ENCODE measurements at regions not wholly inside any gene's neighbourhood (a gene's known extent, or its start where the extent isn't known, plus 50 kb on each side); places are given as distances from the start of the nearest gene placed in this dataset.
A peak's percentile ranks its signal among the peaks of the same experiment; 100 is the strongest.

DNA sequence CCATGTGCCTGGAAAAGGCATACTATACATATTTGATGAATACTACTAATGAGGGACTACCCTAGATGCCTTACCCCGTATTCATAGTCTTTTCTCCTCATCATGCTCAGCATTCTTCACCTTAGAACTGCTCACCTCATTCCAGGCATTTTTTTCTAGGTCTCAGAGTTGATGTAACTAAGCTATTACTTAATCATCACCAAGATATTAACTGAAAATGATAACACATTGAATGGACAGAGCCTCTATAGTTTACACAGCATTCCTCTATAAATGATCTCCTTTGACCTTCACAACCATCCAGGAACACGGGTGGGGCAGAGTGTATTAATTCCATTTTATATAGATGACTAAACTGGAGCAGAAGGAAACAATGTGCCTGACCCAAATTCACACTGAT is 174.1 kb upstream of the DPH6 start:
- H3K4me3 ChIP-seq (ENCODE audit: insufficient read depth in 1 of 2, low read depth in 1 of 2, low read length in 2 of 2) = no peak overlapping the region
- H3K4me2 ChIP-seq (ENCODE audit: low read length, poor library complexity, severe bottlenecking) = no peak overlapping the region
- H3K14ac ChIP-seq (ENCODE audit: low read length in 2 of 2) = no peak overlapping the region
- no peak overlapping the region for H3K23ac ChIP-seq (ENCODE audit: low read length in 2 of 2)
- 82% methylated on average over 1 of the region's 2 CpGs for WGBS
- H3K4ac ChIP-seq (ENCODE audit: low read depth in 1 of 2, low read length in 2 of 2) = no peak overlapping the region
- H2BK5ac ChIP-seq (ENCODE audit: low read depth, low read length, poor library complexity, severe bottlenecking) = no peak overlapping the region
- no peak overlapping the region for H4K91ac ChIP-seq (ENCODE audit: low read length)
- H4K8ac ChIP-seq (ENCODE audit: low read length) = no peak overlapping the region
- no peaks in the 10 kb centered on the region for H3K9me3 ChIP-seq (ENCODE audit: control insufficient read depth, low read length)
- H2AK5ac ChIP-seq (ENCODE audit: low read length, severe bottlenecking) = no peak overlapping the region
- H3K79me1 ChIP-seq (replicated peaks; ENCODE audit: low read length, poor library complexity, severe bottlenecking) = no peaks in the 10 kb centered on the region
- H3K9ac ChIP-seq (ENCODE audit: low read length) = no peak overlapping the region
- H3K27me3 ChIP-seq (ENCODE audit: control insufficient read depth in 1 of 2, insufficient read depth in 1 of 2, low read length in 2 of 2) = no peaks in the 10 kb centered on the region
- H3K18ac ChIP-seq (ENCODE audit: low read depth in 1 of 2, low read length in 2 of 2) = no peak overlapping the region
- no peak overlapping the region for H2BK15ac ChIP-seq (ENCODE audit: low read depth, poor library complexity, severe bottlenecking)
- H2BK12ac ChIP-seq (ENCODE audit: low read length in 2 of 2) = no peak overlapping the region
- no peaks in the 10 kb centered on the region for H3K36me3 ChIP-seq (ENCODE audit: control insufficient read depth in 1 of 2, insufficient read depth in 2 of 2, low read depth in 1 of 2, low read length in 2 of 2)
- H3K27ac ChIP-seq (ENCODE audit: low read length, poor library complexity, severe bottlenecking) = no peak overlapping the region
- H2BK120ac ChIP-seq (ENCODE audit: low read depth, low read length) = no peak overlapping the region
- no peak overlapping the region for H2AFZ ChIP-seq (ENCODE audit: low read depth, low read length)
- peaks cover 3% of the 10 kb centered on the region for H3K4me1 ChIP-seq (ENCODE audit: control insufficient read depth, insufficient read depth, low read depth, low read length)
- DNase-seq = no peak

DNA sequence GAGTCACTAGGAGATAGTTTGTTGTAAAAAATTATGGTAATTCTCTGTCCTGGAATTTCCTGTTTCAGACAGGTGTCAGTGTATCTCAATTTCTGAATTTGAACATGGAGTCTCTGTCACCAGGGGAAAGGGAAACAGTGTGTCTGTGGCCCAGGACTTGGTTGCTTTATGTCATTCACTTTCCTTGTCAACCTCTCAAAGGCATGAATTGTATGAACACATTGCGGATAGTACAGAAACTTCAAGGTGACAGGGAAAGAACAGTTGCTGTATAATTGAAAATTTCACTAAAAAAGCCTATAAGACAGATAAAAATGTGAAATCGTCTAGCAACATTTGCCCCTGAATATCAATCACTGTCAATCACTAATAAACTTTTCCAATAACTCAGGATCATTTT is 175.0 kb upstream of the DPH6 start:
- Histone ChIP-seq H2BK5ac (ENCODE audit: low read depth, low read length, poor library complexity, severe bottlenecking) (no peak overlapping the region), H3K4ac (ENCODE audit: low read depth in 1 of 2, low read length in 2 of 2) (no peak overlapping the region), H3K27ac (ENCODE audit: low read length, poor library complexity, severe bottlenecking) (no peak overlapping the region), H4K91ac (ENCODE audit: low read length) (no peak overlapping the region), H2BK120ac (ENCODE audit: low read depth, low read length) (no peak overlapping the region), H3K27me3 (ENCODE audit: control insufficient read depth in 1 of 2, insufficient read depth in 1 of 2, low read length in 2 of 2) (no peaks in the 10 kb centered on the region), H3K14ac (ENCODE audit: low read length in 2 of 2) (no peak overlapping the region), H3K18ac (ENCODE audit: low read depth in 1 of 2, low read length in 2 of 2) (no peak overlapping the region), H3K36me3 (ENCODE audit: control insufficient read depth in 1 of 2, insufficient read depth in 2 of 2, low read depth in 1 of 2, low read length in 2 of 2) (no peaks in the 10 kb centered on the region), H3K4me1 (ENCODE audit: control insufficient read depth, insufficient read depth, low read depth, low read length) (peaks cover 3% of the 10 kb centered on the region), H2AK5ac (ENCODE audit: low read length, severe bottlenecking) (no peak overlapping the region), H3K4me3 (ENCODE audit: insufficient read depth in 1 of 2, low read depth in 1 of 2, low read length in 2 of 2) (no peak overlapping the region), H3K79me1 (replicated peaks; ENCODE audit: low read length, poor library complexity, severe bottlenecking) (no peaks in the 10 kb centered on the region), H2BK15ac (ENCODE audit: low read depth, poor library complexity, severe bottlenecking) (no peak overlapping the region), H3K9me3 (ENCODE audit: control insufficient read depth, low read length) (no peaks in the 10 kb centered on the region), H3K23ac (ENCODE audit: low read length in 2 of 2) (no peak overlapping the region), H3K4me2 (ENCODE audit: low read length, poor library complexity, severe bottlenecking) (no peak overlapping the region), H4K8ac (ENCODE audit: low read length) (no peak overlapping the region), H2BK12ac (ENCODE audit: low read length in 2 of 2) (no peak overlapping the region), H3K9ac (ENCODE audit: low read length) (no peak overlapping the region), H2AFZ (ENCODE audit: low read depth, low read length) (no peak overlapping the region)
- DNase-seq = no peak
- WGBS = 100% methylated on average over 1 of the region's 2 CpGs

DNA sequence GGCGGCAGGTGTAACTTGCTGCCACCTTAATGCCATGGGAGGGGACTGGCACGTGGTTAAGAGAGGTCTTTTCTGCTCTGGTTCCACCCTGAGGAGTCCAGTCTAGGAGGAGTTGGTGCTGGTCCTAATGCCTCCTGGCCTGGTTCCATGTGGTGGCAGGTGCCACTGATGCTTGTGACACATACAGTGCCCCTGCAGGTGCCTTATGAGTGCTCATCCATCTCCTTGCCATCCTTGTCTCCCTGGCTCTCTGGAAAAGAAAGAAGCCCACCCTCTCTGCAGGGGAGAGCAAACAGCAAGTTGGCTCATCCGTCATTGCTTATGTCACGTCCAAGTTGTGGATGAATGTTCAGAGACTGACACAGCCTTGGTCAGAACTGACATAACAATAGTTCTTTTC is 175.8 kb upstream of the DPH6 start:
- Histone ChIP-seq H3K79me1 (replicated peaks; ENCODE audit: low read length, poor library complexity, severe bottlenecking) (no peaks in the 10 kb centered on the region), H2BK12ac (ENCODE audit: low read length in 2 of 2) (peak overlapping the region in 1 of 2 experiments; percentile 20)

DNA sequence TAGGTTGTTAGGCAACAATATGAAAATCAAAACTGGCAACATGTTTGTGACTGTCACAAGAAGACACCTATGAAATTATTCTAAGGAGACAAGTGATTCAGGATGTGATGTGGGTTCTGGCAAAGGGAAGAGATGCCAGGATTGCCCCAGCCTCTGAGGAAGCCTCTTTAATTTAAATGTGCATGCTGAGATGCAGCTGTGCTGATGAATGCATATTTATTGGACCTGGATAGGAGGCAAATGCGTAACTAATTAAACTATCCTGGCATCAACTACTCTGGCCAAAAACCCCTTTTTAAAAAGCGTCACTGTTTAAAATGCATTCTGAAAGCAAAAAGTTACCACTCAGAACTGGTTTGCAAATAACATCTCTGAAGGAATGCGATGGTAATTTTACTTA is 176.5 kb upstream of the DPH6 start:
- no peak for DNase-seq
- H2BK12ac ChIP-seq (ENCODE audit: low read length in 2 of 2) = no peak overlapping the region
- H4K91ac ChIP-seq (ENCODE audit: low read length) = no peak overlapping the region
- H2BK120ac ChIP-seq (ENCODE audit: low read depth, low read length) = no peak overlapping the region
- H3K9me3 ChIP-seq (ENCODE audit: control insufficient read depth, low read length) = no peaks in the 10 kb centered on the region
- no peak overlapping the region for H3K4ac ChIP-seq (ENCODE audit: low read depth in 1 of 2, low read length in 2 of 2)
- H2BK5ac ChIP-seq (ENCODE audit: low read depth, low read length, poor library complexity, severe bottlenecking) = no peak overlapping the region
- no peaks in the 10 kb centered on the region for H3K36me3 ChIP-seq (ENCODE audit: control insufficient read depth in 1 of 2, insufficient read depth in 2 of 2, low read depth in 1 of 2, low read length in 2 of 2)
- H3K27me3 ChIP-seq (ENCODE audit: control insufficient read depth in 1 of 2, insufficient read depth in 1 of 2, low read length in 2 of 2) = no peaks in the 10 kb centered on the region
- H2AK5ac ChIP-seq (ENCODE audit: low read length, severe bottlenecking) = no peak overlapping the region
- H3K9ac ChIP-seq (ENCODE audit: low read length) = no peak overlapping the region
- no peaks in the 10 kb centered on the region for H3K79me1 ChIP-seq (replicated peaks; ENCODE audit: low read length, poor library complexity, severe bottlenecking)
- H3K4me3 ChIP-seq (ENCODE audit: insufficient read depth in 1 of 2, low read depth in 1 of 2, low read length in 2 of 2) = no peak overlapping the region
- H3K4me1 ChIP-seq (ENCODE audit: control insufficient read depth, insufficient read depth, low read depth, low read length) = peaks cover 3% of the 10 kb centered on the region
- H3K18ac ChIP-seq (ENCODE audit: low read depth in 1 of 2, low read length in 2 of 2) = no peak overlapping the region
- no peak overlapping the region for H3K27ac ChIP-seq (ENCODE audit: low read length, poor library complexity, severe bottlenecking)
- H4K8ac ChIP-seq (ENCODE audit: low read length) = no peak overlapping the region
- H3K4me2 ChIP-seq (ENCODE audit: low read length, poor library complexity, severe bottlenecking) = no peak overlapping the region
- H2BK15ac ChIP-seq (ENCODE audit: low read depth, poor library complexity, severe bottlenecking) = no peak overlapping the region
- H2AFZ ChIP-seq (ENCODE audit: low read depth, low read length) = no peak overlapping the region
- 98% methylated on average over 2 of the region's 3 CpGs for WGBS
- H3K23ac ChIP-seq (ENCODE audit: low read length in 2 of 2) = no peak overlapping the region
- no peak overlapping the region for H3K14ac ChIP-seq (ENCODE audit: low read length in 2 of 2)

More for the DNA sequence above, 175.8 kb upstream of the DPH6 start:
- H3K23ac ChIP-seq (ENCODE audit: low read length in 2 of 2) = no peak overlapping the region
- H2BK15ac ChIP-seq (ENCODE audit: low read depth, poor library complexity, severe bottlenecking) = no peak overlapping the region
- H3K14ac ChIP-seq (ENCODE audit: low read length in 2 of 2) = peak overlapping the region in 1 of 2 experiments; percentile 18
- H2BK120ac ChIP-seq (ENCODE audit: low read depth, low read length) = no peak overlapping the region
- H4K91ac ChIP-seq (ENCODE audit: low read length) = peak overlapping the region; percentile 11
- no peak overlapping the region for H3K4me3 ChIP-seq (ENCODE audit: insufficient read depth in 1 of 2, low read depth in 1 of 2, low read length in 2 of 2)
- no peaks in the 10 kb centered on the region for H3K27me3 ChIP-seq (ENCODE audit: control insufficient read depth in 1 of 2, insufficient read depth in 1 of 2, low read length in 2 of 2)
- H3K4me2 ChIP-seq (ENCODE audit: low read length, poor library complexity, severe bottlenecking) = no peak overlapping the region
- H2AK5ac ChIP-seq (ENCODE audit: low read length, severe bottlenecking) = peak overlapping the region; percentile 12
- 93% methylated on average over 4 of the region's 4 CpGs for WGBS
- no peak overlapping the region for H3K4ac ChIP-seq (ENCODE audit: low read depth in 1 of 2, low read length in 2 of 2)
- no peak overlapping the region for H2AFZ ChIP-seq (ENCODE audit: low read depth, low read length)
- H2BK5ac ChIP-seq (ENCODE audit: low read depth, low read length, poor library complexity, severe bottlenecking) = no peak overlapping the region
- no peaks in the 10 kb centered on the region for H3K36me3 ChIP-seq (ENCODE audit: control insufficient read depth in 1 of 2, insufficient read depth in 2 of 2, low read depth in 1 of 2, low read length in 2 of 2)
- H3K27ac ChIP-seq (ENCODE audit: low read length, poor library complexity, severe bottlenecking) = no peak overlapping the region
- DNase-seq = no peak
- no peak overlapping the region for H4K8ac ChIP-seq (ENCODE audit: low read length)
- H3K9ac ChIP-seq (ENCODE audit: low read length) = no peak overlapping the region
- H3K18ac ChIP-seq (ENCODE audit: low read depth in 1 of 2, low read length in 2 of 2) = no peak overlapping the region
- no peaks in the 10 kb centered on the region for H3K9me3 ChIP-seq (ENCODE audit: control insufficient read depth, low read length)
- peaks cover 3% of the 10 kb centered on the region for H3K4me1 ChIP-seq (ENCODE audit: control insufficient read depth, insufficient read depth, low read depth, low read length)
